ENCODE measurements at regions not wholly inside any gene's neighbourhood (a gene's known extent, or its start where the extent isn't known, plus 50 kb on each side); places are given as distances from the start of the nearest gene placed in this dataset.

DNA sequence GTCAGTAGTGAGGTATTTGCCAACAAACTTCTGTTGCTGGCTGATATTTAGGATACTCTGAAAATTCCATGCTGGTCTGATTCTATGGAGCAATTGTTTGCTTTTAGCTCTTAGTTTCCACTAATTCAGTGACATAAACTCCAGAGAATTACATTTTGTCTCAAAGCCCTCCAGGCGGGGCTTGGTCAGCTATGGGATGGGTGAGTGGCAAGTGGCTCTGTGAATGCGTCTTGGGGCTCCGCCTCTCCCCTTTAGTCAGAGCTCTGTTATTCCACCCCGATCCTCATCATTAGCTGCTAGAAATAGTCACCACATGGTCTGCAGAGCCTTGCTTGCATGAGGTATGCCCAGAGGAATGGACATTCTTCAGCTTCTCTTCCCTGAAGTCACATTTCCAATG is 540.6 kb downstream of the QKI start:
- no peak overlapping the region for H3K9ac ChIP-seq (ENCODE audit: low read length)
- TF ChIP-seq ZNF274 (IDR thresholded peaks at IDR 0.05; ENCODE audit: low read depth, low read length) (no peak), ZBTB33 (IDR thresholded peaks at IDR 0.05; ENCODE audit: extremely low read depth, insufficient replicate concordance, low read length) (no peak), EZH2 (IDR thresholded peaks at IDR 0.05) (no peak), SIN3A (IDR thresholded peaks at IDR 0.05; ENCODE audit: low read depth) (no peak), EZH2phosphoT487 (IDR thresholded peaks at IDR 0.05; ENCODE audit: borderline replicate concordance) (no peak)
- H3K9me2 ChIP-seq (ENCODE audit: insufficient read depth): no peaks in the 10 kb centered on the region
- no peaks in the 10 kb centered on the region for H3K36me3 ChIP-seq (ENCODE audit: control insufficient read depth in 1 of 2, insufficient read depth in 2 of 2, low read length in 2 of 2)
- 0 out of 4 replicates have a peak, but pooled peaks cover 0 to 3% of the 10 kb centered on the region in 2 experiments for H3K9me3 ChIP-seq (ENCODE audit: control insufficient read depth in 1 of 2, insufficient read depth in 1 of 2, low read depth in 1 of 2, low read length in 2 of 2)
- no peaks in the 10 kb centered on the region for H3K4me1 ChIP-seq (ENCODE audit: control insufficient read depth in 1 of 2, insufficient read depth in 2 of 2, low read length in 2 of 2)
- intact Hi-C loops (cut with micrococcal nuclease): loop anchor here (5.0 to 10.0 kb wide), 2 partner anchors 400 to 1098 kb away; no protein-coding TSS in a partner anchor
- H2AFZ ChIP-seq (ENCODE audit: low read depth, low read length, poor library complexity, severe bottlenecking): no peak overlapping the region
- no peak overlapping the region for H3K4me3 ChIP-seq (replicated peaks in 1 of 2; ENCODE audit: low read depth in 1 of 2, low read length in 2 of 2)
- ChIA-PET CTCF (no interaction called here), POLR2A (no interaction called here), RAD21 (ENCODE audit: low non-redundant PET in 1 of 2, low total read pairs in 2 of 2, uncharacterized antibody in 2 of 2, unreplicated experiment in 2 of 2) (no interaction called here)
- no peak overlapping the region for H3K27ac ChIP-seq (ENCODE audit: low read depth, low read length)
- DNase-seq (ENCODE audit: low read depth, low spot score): no peak
- no peaks in the 10 kb centered on the region for H3K27me3 ChIP-seq (ENCODE audit: insufficient read depth, low read length)
- no peaks in the 10 kb centered on the region for H3K79me2 ChIP-seq (ENCODE audit: insufficient read depth, low read length)
- no TSS peak for BruUV-seq (replicated peaks)
- ATAC-seq: no peak
- H3K4me2 ChIP-seq (ENCODE audit: low read length): no peak overlapping the region
- no peaks in the 10 kb centered on the region for H4K20me1 ChIP-seq (ENCODE audit: insufficient read depth)

- Histone ChIP-seq H4K20me1 (ENCODE audit: insufficient read depth) (no peaks in the 10 kb centered on the region), H3K27me3 (ENCODE audit: insufficient read depth, low read length) (no peaks in the 10 kb centered on the region), H3K9ac (ENCODE audit: low read length) (no peak overlapping the region), H3K4me3 (replicated peaks in 1 of 2; ENCODE audit: low read depth in 1 of 2, low read length in 2 of 2) (no peak overlapping the region), H3K4me1 (ENCODE audit: control insufficient read depth in 1 of 2, insufficient read depth in 2 of 2, low read length in 2 of 2) (no peaks in the 10 kb centered on the region), H3K27ac (ENCODE audit: low read depth, low read length) (no peak overlapping the region), H3K79me2 (ENCODE audit: insufficient read depth, low read length) (no peaks in the 10 kb centered on the region), H3K36me3 (ENCODE audit: control insufficient read depth in 1 of 2, insufficient read depth in 2 of 2, low read length in 2 of 2) (no peaks in the 10 kb centered on the region), H3K9me3 (ENCODE audit: control insufficient read depth in 1 of 2, insufficient read depth in 1 of 2, low read depth in 1 of 2, low read length in 2 of 2) (0 out of 4 replicates have a peak, but pooled peaks cover 0 to 3% of the 10 kb centered on the region in 2 experiments), H2AFZ (ENCODE audit: low read depth, low read length, poor library complexity, severe bottlenecking) (no peak overlapping the region), H3K4me2 (ENCODE audit: low read length) (no peak overlapping the region), H3K9me2 (ENCODE audit: insufficient read depth) (no peaks in the 10 kb centered on the region)
- CTCF ChIA-PET: no interaction called here
- RAD21 ChIA-PET (ENCODE audit: low non-redundant PET in 1 of 2, low total read pairs in 2 of 2, uncharacterized antibody in 2 of 2, unreplicated experiment in 2 of 2): no interaction called here
- no TSS peak for BruUV-seq (replicated peaks)
- DNase-seq (ENCODE audit: low read depth, low spot score) (no peak), ATAC-seq (no peak)
- intact Hi-C loops (cut with micrococcal nuclease): loop anchor here (10.0 kb wide), 1 partner anchor 399 kb away; no protein-coding TSS in a partner anchor
- POLR2A ChIA-PET: no interaction called here
- TF ChIP-seq MAX (IDR thresholded peaks at IDR 0.05) (no peak), ATF3 (IDR thresholded peaks at IDR 0.05) (no peak), EZH2 (IDR thresholded peaks at IDR 0.05) (no peak), SP1 (IDR thresholded peaks at IDR 0.05; ENCODE audit: low read depth) (no peak), JUND (IDR thresholded peaks at IDR 0.05) (no peak), REST (IDR thresholded peaks at IDR 0.05; ENCODE audit: low read depth) (no peak), POLR2A (IDR thresholded peaks at IDR 0.05; ENCODE audit: borderline replicate concordance, extremely low read depth, insufficient read depth, insufficient read length) (no peak), FOSL1 (IDR thresholded peaks at IDR 0.05; ENCODE audit: low read depth) (no peak), TCF7L2 (IDR thresholded peaks at IDR 0.05; ENCODE audit: borderline replicate concordance, extremely low read depth, insufficient read depth, insufficient read length) (no peak), CBX3 (IDR thresholded peaks at IDR 0.05; ENCODE audit: low read depth) (no peak)
Measured at GRCh38 chr6:163954088-163954775, 539.7 kb downstream of the QKI start.
